Endothelial cell (in vitro differentiated cells): ENCODE measurements at regions not wholly inside any gene's neighbourhood (a gene's known extent, or its start where the extent isn't known, plus 50 kb on each side); places are given as distances from the start of the nearest gene placed in this dataset.

ENCODE experiments used
- DNase-seq: peaks from one replicate; pipeline ENCODE4 v3.0.0; 2021; ENCODE audit warnings: low spot score
- H3K27ac Mint-ChIP-seq: one replicate; pipeline ENCODE4 v1.8.0; 2021; ENCODE audit warnings: mixed read lengths, inconsistent platforms; ENCODE audit not compliant: unreplicated experiment
- H3K27me3 Mint-ChIP-seq: one replicate; pipeline ENCODE4 v1.8.0; 2021; ENCODE audit warnings: mild to moderate bottlenecking, moderate library complexity, mixed read lengths, inconsistent platforms; ENCODE audit not compliant: unreplicated experiment
- H3K36me3 Mint-ChIP-seq: one replicate; pipeline ENCODE4 v1.8.0; 2021; ENCODE audit warnings: mild to moderate bottlenecking, low read depth, mixed read lengths, inconsistent platforms; ENCODE audit not compliant: unreplicated experiment
- H3K4me1 Mint-ChIP-seq: one replicate; pipeline ENCODE4 v1.8.0; 2021; ENCODE audit warnings: mild to moderate bottlenecking, mixed read lengths, inconsistent platforms; ENCODE audit not compliant: unreplicated experiment
- H3K4me3 Mint-ChIP-seq: one replicate; pipeline ENCODE4 v1.8.0; 2021; ENCODE audit warnings: mild to moderate bottlenecking, mixed read lengths, inconsistent platforms; ENCODE audit not compliant: unreplicated experiment
- H3K9me3 Mint-ChIP-seq: one replicate; pipeline ENCODE4 v1.8.0; 2021; ENCODE audit warnings: mixed read lengths, inconsistent platforms; ENCODE audit not compliant: unreplicated experiment
- CTCF ChIP-seq: fragments of 200-600 bp; sonication (generic); IDR thresholded peaks from one replicate; pipeline ENCODE4 v1.5.0; 2021; ENCODE audit warnings: antibody characterized with exemption; ENCODE audit not compliant: unreplicated experiment

GRCh38 chr6:80467408-80467807, 360.9 kb downstream of the BCKDHB start:
- no peak for DNase-seq
- TF ChIP-seq CTCF: no peak
- peaks cover 5% of the 10 kb centered on the region for H3K4me1 Mint-ChIP-seq
- H3K4me3 Mint-ChIP-seq: no peak overlapping the region
- no peaks in the 10 kb centered on the region for H3K27me3 Mint-ChIP-seq
- H3K9me3 Mint-ChIP-seq: no peaks in the 10 kb centered on the region
- no peaks in the 10 kb centered on the region for H3K36me3 Mint-ChIP-seq
- H3K27ac Mint-ChIP-seq: no peak overlapping the region

- Mint-ChIP-seq H3K4me1 (peaks cover 5% of the 10 kb centered on the region), H3K27ac (no peak overlapping the region), H3K4me3 (no peak overlapping the region), H3K9me3 (no peaks in the 10 kb centered on the region), H3K36me3 (no peaks in the 10 kb centered on the region), H3K27me3 (no peaks in the 10 kb centered on the region)
- no peak for DNase-seq
- no peak for TF ChIP-seq CTCF
Measured at GRCh38 chr6:80466981-80467380, 360.5 kb downstream of the BCKDHB start.

- Mint-ChIP-seq H3K9me3 (no peaks in the 10 kb centered on the region), H3K27me3 (no peaks in the 10 kb centered on the region), H3K4me3 (no peak overlapping the region), H3K36me3 (no peaks in the 10 kb centered on the region), H3K27ac (no peak overlapping the region), H3K4me1 (peaks cover 5% of the 10 kb centered on the region)
- DNase-seq: no peak
- no peak for TF ChIP-seq CTCF
Measured at GRCh38 chr6:80465513-80465912, 359.0 kb downstream of the BCKDHB start.

GRCh38 chr6:80464901-80465300, 358.4 kb downstream of the BCKDHB start:
- TF ChIP-seq CTCF: no peak
- Mint-ChIP-seq H3K27ac (no peak overlapping the region), H3K36me3 (no peaks in the 10 kb centered on the region), H3K4me3 (no peak overlapping the region), H3K27me3 (no peaks in the 10 kb centered on the region), H3K9me3 (no peaks in the 10 kb centered on the region), H3K4me1 (peaks cover 5% of the 10 kb centered on the region)
- no peak for DNase-seq

- H3K27me3 Mint-ChIP-seq: no peaks in the 10 kb centered on the region
- H3K4me3 Mint-ChIP-seq: no peak overlapping the region
- no peak for TF ChIP-seq CTCF
- no peaks in the 10 kb centered on the region for H3K9me3 Mint-ChIP-seq
- no peaks in the 10 kb centered on the region for H3K36me3 Mint-ChIP-seq
- DNase-seq: no peak
- H3K4me1 Mint-ChIP-seq: peaks cover 5% of the 10 kb centered on the region
- no peak overlapping the region for H3K27ac Mint-ChIP-seq
Measured at GRCh38 chr6:80463197-80463596, 356.7 kb downstream of the BCKDHB start.
